Esophagus squamous epithelium (tissue), 5 donors: ENCODE measurements at regions not wholly inside any gene's neighbourhood (a gene's known extent, or its start where the extent isn't known, plus 50 kb on each side); places are given as distances from the start of the nearest gene placed in this dataset.

Source experiments
- DNase-seq: peaks from one replicate; lab custom pipeline; 2025; lab: John Stamatoyannopoulos, UW
- H3K27ac ChIP-seq, 4 donors: fragments of 200-600 bp; sonication (generic); one replicate each; pipeline ENCODE4 v1.5.1; 2016 to 2019; ENCODE audit warnings: mild to moderate bottlenecking in 1 of 4
- H3K27me3 ChIP-seq, 4 donors: fragments of 200-600 bp; sonication (generic); 1 replicate in 3 of 4; 2 replicates in 1 of 4; pipeline versions ENCODE4 v1.5.1 to v1.6.0; 2017 to 2021; ENCODE audit warnings: antibody characterized with exemption in 1 of 4
- H3K36me3 ChIP-seq, 3 donors: fragments of 200-600 bp; sonication (generic); one replicate each; pipeline ENCODE4 v1.5.1; 2016 to 2019
- H3K4me1 ChIP-seq, 3 donors: fragments of 200-600 bp; sonication (generic); one replicate each; pipeline ENCODE4 v1.5.1; 2017 to 2019
- H3K4me3 ChIP-seq, 4 donors: fragments of 200-600 bp; sonication (generic); 1 replicate in 3 of 4; 2 replicates in 1 of 4; pipeline ENCODE4 v1.5.1; 2016 to 2019; ENCODE audit warnings: mild to moderate bottlenecking in 2 of 4, moderate library complexity in 1 of 4
- H3K9me3 ChIP-seq, 3 donors: fragments of 200-600 bp; sonication (generic); one replicate each; pipeline ENCODE4 v1.5.1; 2016 to 2019
- POLR2A ChIP-seq, 4 donors: fragments of 450-650 bp; IDR thresholded peaks; one replicate each; pipeline ENCODE4 v1.6.1; 2017; ENCODE audit warnings: antibody characterized with exemption in 4 of 4, mild to moderate bottlenecking in 4 of 4, moderate library complexity in 3 of 4
- WGBS, 2 donors: methylation state at CpG; one replicate each; pipeline ENCODE4 v1.1.5; 2018; 5-methylcytosine and 5-hydroxymethylcytosine counted together
- intact Hi-C: fragments of 100-400 bp; cut with DNase I; formaldehyde crosslinking; loops from one replicate; pipeline ENCODE4 v1.15.0; 2022
- TF ChIP-seq, protein P1 (sequence below), 6 experiments: fragments of 450-650 bp in 4 of 6; fragments of 200-600 bp in 2 of 6; sonication (generic) in 2 of 6; IDR thresholded peaks; one replicate each; pipeline ENCODE4 v1.5.1; 2016 to 2019; ENCODE audit warnings: antibody characterized with exemption in 6 of 6, mild to moderate bottlenecking in 4 of 6, moderate library complexity in 4 of 6
- donor health status: DM: yes; HTN: yes; CAD: no.

GRCh38 chr3:110973263-110973895, 98.2 kb upstream of the NECTIN3 start:
- H3K9me3 ChIP-seq: peaks cover 0 to 10% (median 6%) of the 10 kb centered on the region in 3 donors
- H3K36me3 ChIP-seq: no peaks in the 10 kb centered on the region
- H3K4me3 ChIP-seq: no peak overlapping the region
- no peak overlapping the region for H3K27ac ChIP-seq
- WGBS, 2 donors: 59 to 70% methylated on average over 2 of the region's 2 CpGs
- no peak for DNase-seq
- no peaks in the 10 kb centered on the region for H3K27me3 ChIP-seq
- H3K4me1 ChIP-seq: no peaks in the 10 kb centered on the region
- TF ChIP-seq, protein P1, sequence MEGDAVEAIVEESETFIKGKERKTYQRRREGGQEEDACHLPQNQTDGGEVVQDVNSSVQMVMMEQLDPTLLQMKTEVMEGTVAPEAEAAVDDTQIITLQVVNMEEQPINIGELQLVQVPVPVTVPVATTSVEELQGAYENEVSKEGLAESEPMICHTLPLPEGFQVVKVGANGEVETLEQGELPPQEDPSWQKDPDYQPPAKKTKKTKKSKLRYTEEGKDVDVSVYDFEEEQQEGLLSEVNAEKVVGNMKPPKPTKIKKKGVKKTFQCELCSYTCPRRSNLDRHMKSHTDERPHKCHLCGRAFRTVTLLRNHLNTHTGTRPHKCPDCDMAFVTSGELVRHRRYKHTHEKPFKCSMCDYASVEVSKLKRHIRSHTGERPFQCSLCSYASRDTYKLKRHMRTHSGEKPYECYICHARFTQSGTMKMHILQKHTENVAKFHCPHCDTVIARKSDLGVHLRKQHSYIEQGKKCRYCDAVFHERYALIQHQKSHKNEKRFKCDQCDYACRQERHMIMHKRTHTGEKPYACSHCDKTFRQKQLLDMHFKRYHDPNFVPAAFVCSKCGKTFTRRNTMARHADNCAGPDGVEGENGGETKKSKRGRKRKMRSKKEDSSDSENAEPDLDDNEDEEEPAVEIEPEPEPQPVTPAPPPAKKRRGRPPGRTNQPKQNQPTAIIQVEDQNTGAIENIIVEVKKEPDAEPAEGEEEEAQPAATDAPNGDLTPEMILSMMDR (IDR thresholded peaks at IDR 0.05): no peak
- no peak for TF ChIP-seq POLR2A (IDR thresholded peaks at IDR 0.05)
- intact Hi-C loops: no loop called here

- no peak overlapping the region for H3K27ac ChIP-seq
- no peaks in the 10 kb centered on the region for H3K27me3 ChIP-seq
- no peak for DNase-seq
- WGBS, 2 donors: 9 to 18% methylated on average over 2 of the region's 2 CpGs
- H3K4me1 ChIP-seq: no peaks in the 10 kb centered on the region
- H3K9me3 ChIP-seq: no peaks in the 10 kb centered on the region
- intact Hi-C loops: no loop called here
- no peaks in the 10 kb centered on the region for H3K36me3 ChIP-seq
- TF ChIP-seq POLR2A (IDR thresholded peaks at IDR 0.05): no peak
- TF ChIP-seq, protein P1 (IDR thresholded peaks at IDR 0.05): no peak
- no peak overlapping the region for H3K4me3 ChIP-seq
Measured at GRCh38 chr3:110974902-110975301, 96.7 kb upstream of the NECTIN3 start.

GRCh38 chr3:110984456-110985250, 87.0 kb upstream of the NECTIN3 start:
- Histone ChIP-seq H3K4me3 (no peak overlapping the region), H3K27ac (no peak overlapping the region), H3K36me3 (no peaks in the 10 kb centered on the region), H3K4me1 (no peaks in the 10 kb centered on the region), H3K9me3 (peaks cover 0 to 6% (median 0%) of the 10 kb centered on the region in 3 donors), H3K27me3 (no peaks in the 10 kb centered on the region)
- no peak for DNase-seq
- 70 to 89% methylated on average over 4 of the region's 4 CpGs for WGBS, 2 donors
- intact Hi-C loops: no loop called here
- TF ChIP-seq, protein P1 (IDR thresholded peaks at IDR 0.05): no peak
- TF ChIP-seq POLR2A (IDR thresholded peaks at IDR 0.05): no peak

DNA sequence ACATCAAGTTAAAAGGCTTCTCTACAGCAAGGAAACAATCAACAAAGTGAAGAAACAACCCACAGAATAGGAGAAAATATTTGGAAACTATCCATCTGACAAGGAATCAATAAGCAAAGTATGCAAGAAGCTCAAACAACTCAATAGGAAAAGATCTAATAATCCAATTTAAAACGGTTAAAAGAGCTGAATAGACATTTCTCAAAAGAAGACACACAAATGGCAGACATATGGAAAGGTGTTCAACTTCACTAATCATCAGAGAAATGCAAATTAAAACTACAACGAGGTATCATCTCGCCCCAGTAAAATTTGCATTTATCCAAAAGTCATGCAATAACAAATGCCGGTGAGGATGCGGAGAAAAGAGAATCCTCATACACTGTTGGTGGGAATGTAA, 82.2 kb upstream of the NECTIN3 start:
- Histone ChIP-seq H3K36me3 (no peaks in the 10 kb centered on the region), H3K4me3 (no peak overlapping the region), H3K27me3 (no peaks in the 10 kb centered on the region), H3K27ac (no peak overlapping the region), H3K4me1 (no peaks in the 10 kb centered on the region), H3K9me3 (peaks cover 0 to 6% (median 0%) of the 10 kb centered on the region in 3 donors)
- intact Hi-C loops: no loop called here
- WGBS, 2 donors: 86 to 87% methylated on average over 5 of the region's 5 CpGs
- no peak for DNase-seq
- TF ChIP-seq, protein P1 (IDR thresholded peaks at IDR 0.05): no peak
- TF ChIP-seq POLR2A (IDR thresholded peaks at IDR 0.05): no peak
